ENCODE measurements at regions not wholly inside any gene's neighbourhood (a gene's known extent, or its start where the extent isn't known, plus 50 kb on each side); places are given as distances from the start of the nearest gene placed in this dataset.

GRCh38 chr3:76615719-76616118 lies 424.2 kb upstream of the ROBO2 start:
- no peak overlapping the region for H3K4me3 ChIP-seq (ENCODE audit: low read length)
- H3K27ac ChIP-seq (ENCODE audit: low read length): no peak overlapping the region
- no peak for TF ChIP-seq CTCF (IDR thresholded peaks at IDR 0.05; ENCODE audit: low read depth, low read length)
- TF ChIP-seq EZH2phosphoT487 (IDR thresholded peaks at IDR 0.05; ENCODE audit: low read depth): no peak
- H3K4me2 ChIP-seq (ENCODE audit: low read length): no peak overlapping the region
- H3K36me3 ChIP-seq (replicated peaks; ENCODE audit: low read depth, low read length): no peaks in the 10 kb centered on the region
- no peaks in the 10 kb centered on the region for H3K79me2 ChIP-seq (ENCODE audit: low read length)
- no peak overlapping the region for H3K9ac ChIP-seq (ENCODE audit: low read length)
- H3K4me1 ChIP-seq (ENCODE audit: low read length): no peaks in the 10 kb centered on the region
- no peaks in the 10 kb centered on the region for H4K20me1 ChIP-seq (ENCODE audit: insufficient read depth, low read length)
- H3K27me3 ChIP-seq (ENCODE audit: low read depth, low read length): no peaks in the 10 kb centered on the region
- no peak overlapping the region for H2AFZ ChIP-seq (ENCODE audit: low read depth, low read length)
- H3K9me3 ChIP-seq (ENCODE audit: insufficient read depth, low read length): no peaks in the 10 kb centered on the region

GRCh38 chr3:76624164-76624563 lies 415.7 kb upstream of the ROBO2 start:
- no peaks in the 10 kb centered on the region for H3K4me1 ChIP-seq (ENCODE audit: low read length)
- TF ChIP-seq CTCF (IDR thresholded peaks at IDR 0.05; ENCODE audit: low read depth, low read length) (no peak), EZH2phosphoT487 (IDR thresholded peaks at IDR 0.05; ENCODE audit: low read depth) (no peak)
- H3K4me2 ChIP-seq (ENCODE audit: low read length): no peak overlapping the region
- H4K20me1 ChIP-seq (ENCODE audit: insufficient read depth, low read length): no peaks in the 10 kb centered on the region
- no peak overlapping the region for H3K27ac ChIP-seq (ENCODE audit: low read length)
- no peaks in the 10 kb centered on the region for H3K36me3 ChIP-seq (replicated peaks; ENCODE audit: low read depth, low read length)
- H3K9ac ChIP-seq (ENCODE audit: low read length): no peak overlapping the region
- no peaks in the 10 kb centered on the region for H3K9me3 ChIP-seq (ENCODE audit: insufficient read depth, low read length)
- no peak overlapping the region for H2AFZ ChIP-seq (ENCODE audit: low read depth, low read length)
- no peak overlapping the region for H3K4me3 ChIP-seq (ENCODE audit: low read length)
- no peaks in the 10 kb centered on the region for H3K27me3 ChIP-seq (ENCODE audit: low read depth, low read length)
- H3K79me2 ChIP-seq (ENCODE audit: low read length): no peaks in the 10 kb centered on the region

GRCh38 chr3:76627236-76627635 lies 412.7 kb upstream of the ROBO2 start:
- no peaks in the 10 kb centered on the region for H3K79me2 ChIP-seq (ENCODE audit: low read length)
- no peak overlapping the region for H3K4me2 ChIP-seq (ENCODE audit: low read length)
- no peak overlapping the region for H3K4me3 ChIP-seq (ENCODE audit: low read length)
- no peaks in the 10 kb centered on the region for H3K36me3 ChIP-seq (replicated peaks; ENCODE audit: low read depth, low read length)
- H2AFZ ChIP-seq (ENCODE audit: low read depth, low read length): no peak overlapping the region
- H3K9me3 ChIP-seq (ENCODE audit: insufficient read depth, low read length): no peaks in the 10 kb centered on the region
- H3K9ac ChIP-seq (ENCODE audit: low read length): no peak overlapping the region
- H4K20me1 ChIP-seq (ENCODE audit: insufficient read depth, low read length): no peaks in the 10 kb centered on the region
- H3K27ac ChIP-seq (ENCODE audit: low read length): no peak overlapping the region
- no peaks in the 10 kb centered on the region for H3K27me3 ChIP-seq (ENCODE audit: low read depth, low read length)
- H3K4me1 ChIP-seq (ENCODE audit: low read length): no peaks in the 10 kb centered on the region
- TF ChIP-seq CTCF (IDR thresholded peaks at IDR 0.05; ENCODE audit: low read depth, low read length) (no peak), EZH2phosphoT487 (IDR thresholded peaks at IDR 0.05; ENCODE audit: low read depth) (no peak)

GRCh38 chr3:76631251-76631650 lies 408.6 kb upstream of the ROBO2 start:
- no peak overlapping the region for H3K4me2 ChIP-seq (ENCODE audit: low read length)
- no peak overlapping the region for H3K4me3 ChIP-seq (ENCODE audit: low read length)
- no peak overlapping the region for H3K27ac ChIP-seq (ENCODE audit: low read length)
- no peak overlapping the region for H2AFZ ChIP-seq (ENCODE audit: low read depth, low read length)
- H3K9me3 ChIP-seq (ENCODE audit: insufficient read depth, low read length): no peaks in the 10 kb centered on the region
- H3K9ac ChIP-seq (ENCODE audit: low read length): no peak overlapping the region
- H3K36me3 ChIP-seq (replicated peaks; ENCODE audit: low read depth, low read length): no peaks in the 10 kb centered on the region
- H4K20me1 ChIP-seq (ENCODE audit: insufficient read depth, low read length): no peaks in the 10 kb centered on the region
- H3K4me1 ChIP-seq (ENCODE audit: low read length): peaks cover 8% of the 10 kb centered on the region
- no peaks in the 10 kb centered on the region for H3K27me3 ChIP-seq (ENCODE audit: low read depth, low read length)
- no peak for TF ChIP-seq CTCF (IDR thresholded peaks at IDR 0.05; ENCODE audit: low read depth, low read length)
- TF ChIP-seq EZH2phosphoT487 (IDR thresholded peaks at IDR 0.05; ENCODE audit: low read depth): no peak
- H3K79me2 ChIP-seq (ENCODE audit: low read length): no peaks in the 10 kb centered on the region

Data from OCI-LY3 (cell line).